Right lobe of liver (tissue), 4 donors: ENCODE measurements at regions not wholly inside any gene's neighbourhood (a gene's known extent, or its start where the extent isn't known, plus 50 kb on each side); places are given as distances from the start of the nearest gene placed in this dataset.

Experiments used
- CTCF ChIP-seq, 4 donors: fragments of 200-600 bp in 3 of 4; fragments of 450-650 bp in 1 of 4; IDR thresholded peaks; one replicate each; pipeline versions ENCODE4 v1.5.1 to v1.8.0; 2016 to 2022; ENCODE audit warnings: antibody characterized with exemption in 4 of 4, mild to moderate bottlenecking in 2 of 4
- POLR2A ChIP-seq: fragments of 450-650 bp; IDR thresholded peaks from one replicate; pipeline ENCODE4 v1.6.1; 2017; ENCODE audit warnings: antibody characterized with exemption, mild to moderate bottlenecking
- donor health status: DM: no; HTN: no; CAD: no.
- donor health status: DM: no; HTN: no; CAD: no.
- donor health status: DM: no; HTN: yes; CAD: no.

GRCh38 chr5:87076931-87077330 is 190.8 kb upstream of the RASA1 start:
- TF ChIP-seq CTCF (IDR thresholded peaks at IDR 0.05) (no peak), POLR2A (no peak)
